HAP-1 (cell line): ENCODE measurements at regions not wholly inside any gene's neighbourhood (a gene's known extent, or its start where the extent isn't known, plus 50 kb on each side); places are given as distances from the start of the nearest gene placed in this dataset.

Experiments used
- DNase-seq, 2 experiments: peaks; one replicate each; pipeline ENCODE4 v3.0.0-alpha.2; 2016 to 2020; ENCODE audit warnings: low spot score in 2 of 2
- H3K27me3 ChIP-seq: fragments of 250-450 bp; sonication (Bioruptor Pico); 2 replicates; pipeline ENCODE4 v1.5.1; 2020; ENCODE audit warnings: low read depth, mild to moderate bottlenecking, moderate library complexity
- H3K36me3 ChIP-seq: fragments of 250-450 bp; sonication (Bioruptor Pico); replicated peaks from 2 replicates; pipeline ENCODE4 v1.5.1; 2020; ENCODE audit warnings: mild to moderate bottlenecking
- H3K4me1 ChIP-seq: fragments of 250-450 bp; sonication (Bioruptor Pico); 2 replicates; pipeline ENCODE4 v1.5.1; 2020; ENCODE audit warnings: mild to moderate bottlenecking
- H3K4me3 ChIP-seq: fragments of 250-450 bp; sonication (Bioruptor Pico); 2 replicates; pipeline ENCODE4 v1.5.1; 2020; ENCODE audit warnings: mild to moderate bottlenecking, moderate library complexity
- H3K9me3 ChIP-seq: fragments of 250-450 bp; sonication (Bioruptor Pico); 2 replicates; pipeline ENCODE4 v1.5.1; 2020; ENCODE audit warnings: mild to moderate bottlenecking, moderate library complexity
- in situ Hi-C: fragments of 300-500 bp; cut with MboI; formaldehyde crosslinking; loops from 3 replicates; pipeline ENCODE4 v1.14.3; 2020; ENCODE audit warnings: low sequenced_read_pairs, inconsistent platforms, mixed read lengths

GRCh38 chr9:120040896-120041295 is 539.1 kb downstream of the CDK5RAP2 start:
- no peak for DNase-seq
- H3K9me3 ChIP-seq, result no peaks in the 10 kb centered on the region
- in situ Hi-C loops, result no loop called here
- no peak overlapping the region for H3K4me3 ChIP-seq
- H3K4me1 ChIP-seq, result no peaks in the 10 kb centered on the region
- no peaks in the 10 kb centered on the region for H3K36me3 ChIP-seq
- H3K27me3 ChIP-seq, result no peaks in the 10 kb centered on the region

- Histone ChIP-seq H3K4me1 (no peaks in the 10 kb centered on the region), H3K27me3 (no peaks in the 10 kb centered on the region), H3K4me3 (no peak overlapping the region), H3K9me3 (no peaks in the 10 kb centered on the region), H3K36me3 (no peaks in the 10 kb centered on the region)
- DNase-seq, result no peak
- in situ Hi-C loops, result no loop called here
Measured at GRCh38 chr9:120038342-120038741, 541.6 kb downstream of the CDK5RAP2 start.

- no peaks in the 10 kb centered on the region for H3K36me3 ChIP-seq
- no peaks in the 10 kb centered on the region for H3K4me1 ChIP-seq
- in situ Hi-C loops, result no loop called here
- no peaks in the 10 kb centered on the region for H3K27me3 ChIP-seq
- peak in 1 of 2 experiments; percentile 40 for DNase-seq
- H3K9me3 ChIP-seq, result no peaks in the 10 kb centered on the region
- no peak overlapping the region for H3K4me3 ChIP-seq
Measured at GRCh38 chr9:120032639-120033038, 547.3 kb downstream of the CDK5RAP2 start.

- Histone ChIP-seq H3K9me3 (no peaks in the 10 kb centered on the region), H3K4me1 (no peaks in the 10 kb centered on the region), H3K36me3 (no peaks in the 10 kb centered on the region), H3K27me3 (no peaks in the 10 kb centered on the region), H3K4me3 (no peak overlapping the region)
- in situ Hi-C loops, result no loop called here
- no peak for DNase-seq
Measured at GRCh38 chr9:120030847-120031246, 549.1 kb downstream of the CDK5RAP2 start.

- no peaks in the 10 kb centered on the region for H3K9me3 ChIP-seq
- no peaks in the 10 kb centered on the region for H3K4me1 ChIP-seq
- in situ Hi-C loops, result no loop called here
- DNase-seq, result no peak
- H3K27me3 ChIP-seq, result no peaks in the 10 kb centered on the region
- no peak overlapping the region for H3K4me3 ChIP-seq
- no peaks in the 10 kb centered on the region for H3K36me3 ChIP-seq
Measured at GRCh38 chr9:120018550-120018949, 561.4 kb downstream of the CDK5RAP2 start.

- no peaks in the 10 kb centered on the region for H3K4me1 ChIP-seq
- no peaks in the 10 kb centered on the region for H3K36me3 ChIP-seq
- H3K9me3 ChIP-seq, result no peaks in the 10 kb centered on the region
- no peaks in the 10 kb centered on the region for H3K27me3 ChIP-seq
- H3K4me3 ChIP-seq, result no peak overlapping the region
- no peak for DNase-seq
- in situ Hi-C loops, result no loop called here
Measured at GRCh38 chr9:120018037-120018436, 561.9 kb downstream of the CDK5RAP2 start.

- H3K4me3 ChIP-seq, result no peak overlapping the region
- no peaks in the 10 kb centered on the region for H3K27me3 ChIP-seq
- DNase-seq, result no peak
- H3K9me3 ChIP-seq, result no peaks in the 10 kb centered on the region
- H3K36me3 ChIP-seq, result no peaks in the 10 kb centered on the region
- in situ Hi-C loops, result no loop called here
- no peaks in the 10 kb centered on the region for H3K4me1 ChIP-seq
Measured at GRCh38 chr9:120016231-120016630, 563.7 kb downstream of the CDK5RAP2 start.

GRCh38 chr9:120014796-120015195 is 565.2 kb downstream of the CDK5RAP2 start:
- in situ Hi-C loops, result no loop called here
- no peaks in the 10 kb centered on the region for H3K36me3 ChIP-seq
- H3K27me3 ChIP-seq, result 0 out of 2 replicates have a peak, but pooled peaks cover 2% of the 10 kb centered on the region
- DNase-seq, result no peak
- H3K4me1 ChIP-seq, result no peaks in the 10 kb centered on the region
- no peaks in the 10 kb centered on the region for H3K9me3 ChIP-seq
- H3K4me3 ChIP-seq, result no peak overlapping the region

GRCh38 chr9:120009856-120010255 is 570.1 kb downstream of the CDK5RAP2 start:
- no peak for DNase-seq
- no peak overlapping the region for H3K4me3 ChIP-seq
- in situ Hi-C loops, result no loop called here
- H3K36me3 ChIP-seq, result no peaks in the 10 kb centered on the region
- H3K9me3 ChIP-seq, result no peaks in the 10 kb centered on the region
- H3K27me3 ChIP-seq, result 0 out of 2 replicates have a peak, but pooled peaks cover 2% of the 10 kb centered on the region
- no peaks in the 10 kb centered on the region for H3K4me1 ChIP-seq

- Histone ChIP-seq H3K27me3 (no peaks in the 10 kb centered on the region), H3K36me3 (no peaks in the 10 kb centered on the region), H3K4me3 (no peak overlapping the region), H3K9me3 (no peaks in the 10 kb centered on the region), H3K4me1 (no peaks in the 10 kb centered on the region)
- in situ Hi-C loops, result no loop called here
- no peak for DNase-seq
Measured at GRCh38 chr9:120001536-120001935, 578.4 kb downstream of the CDK5RAP2 start.

- no peak for DNase-seq
- Histone ChIP-seq H3K4me3 (no peak overlapping the region), H3K27me3 (no peaks in the 10 kb centered on the region), H3K4me1 (no peaks in the 10 kb centered on the region), H3K9me3 (no peaks in the 10 kb centered on the region), H3K36me3 (no peaks in the 10 kb centered on the region)
- in situ Hi-C loops, result no loop called here
Measured at GRCh38 chr9:119998614-119999013, 581.4 kb downstream of the CDK5RAP2 start.

GRCh38 chr9:119991797-119992196 is 588.2 kb downstream of the CDK5RAP2 start:
- Histone ChIP-seq H3K9me3 (no peaks in the 10 kb centered on the region), H3K36me3 (no peaks in the 10 kb centered on the region), H3K27me3 (peaks cover 2% of the 10 kb centered on the region; the same call in 1 of the 2 replicates), H3K4me3 (no peak overlapping the region), H3K4me1 (no peaks in the 10 kb centered on the region)
- in situ Hi-C loops, result no loop called here
- DNase-seq, result no peak

- H3K4me3 ChIP-seq, result no peak overlapping the region
- peaks cover 2% of the 10 kb centered on the region; the same call in 1 of the 2 replicates for H3K27me3 ChIP-seq
- DNase-seq, result no peak
- no peaks in the 10 kb centered on the region for H3K4me1 ChIP-seq
- in situ Hi-C loops, result no loop called here
- H3K36me3 ChIP-seq, result no peaks in the 10 kb centered on the region
- H3K9me3 ChIP-seq, result no peaks in the 10 kb centered on the region
Measured at GRCh38 chr9:119986713-119987112, 593.3 kb downstream of the CDK5RAP2 start.

GRCh38 chr9:119986205-119986604 is 593.8 kb downstream of the CDK5RAP2 start:
- H3K4me1 ChIP-seq, result no peaks in the 10 kb centered on the region
- H3K9me3 ChIP-seq, result no peaks in the 10 kb centered on the region
- no peak for DNase-seq
- H3K4me3 ChIP-seq, result no peak overlapping the region
- H3K36me3 ChIP-seq, result no peaks in the 10 kb centered on the region
- H3K27me3 ChIP-seq, result peaks cover 2% of the 10 kb centered on the region; the same call in 1 of the 2 replicates
- in situ Hi-C loops, result no loop called here

GRCh38 chr9:119974026-119974425 is 604.8 kb upstream of the BRINP1 start:
- Histone ChIP-seq H3K27me3 (no peaks in the 10 kb centered on the region), H3K9me3 (no peaks in the 10 kb centered on the region), H3K36me3 (no peaks in the 10 kb centered on the region), H3K4me3 (no peak overlapping the region), H3K4me1 (no peaks in the 10 kb centered on the region)
- in situ Hi-C loops, result loop anchor here (25.0 kb wide), 1 partner anchor 363 kb away; no protein-coding TSS in a partner anchor
- no peak for DNase-seq
